Stomach (tissue), 8 donors: ENCODE measurements at regions not wholly inside any gene's neighbourhood (a gene's known extent, or its start where the extent isn't known, plus 50 kb on each side); places are given as distances from the start of the nearest gene placed in this dataset.

Experiments used
- DNase-seq, 2 donors: peaks; one replicate each; pipeline versions ENCODE4 v3.0.0 to v3.0.0-alpha.2; 2013 to 2019
- H3K27ac ChIP-seq, 5 donors: fragments of 200-600 bp in 4 of 5; sonication (generic) in 4 of 5; one replicate each; pipeline ENCODE4 v1.5.1; 2013 to 2019; ENCODE audit warnings: mild to moderate bottlenecking in 1 of 5, moderate library complexity in 1 of 5
- H3K27me3 ChIP-seq, 3 donors: fragments of 200-600 bp; sonication (generic); one replicate each; pipeline ENCODE4 v1.5.1; 2017 to 2019; ENCODE audit warnings: mixed run types in 1 of 3
- H3K36me3 ChIP-seq, 4 donors: fragments of 200-600 bp; sonication (generic); 1 replicate in 3 of 4; 2 replicates in 1 of 4; pipeline ENCODE4 v1.5.1; 2016 to 2019
- H3K4me1 ChIP-seq, 4 donors: fragments of 200-600 bp; sonication (generic); one replicate each; pipeline ENCODE4 v1.5.1; 2016 to 2019
- H3K4me3 ChIP-seq, 4 donors: fragments of 200-600 bp; sonication (generic) in 3 of 4; one replicate each; pipeline ENCODE4 v1.5.1; 2016 to 2019; ENCODE audit warnings: mild to moderate bottlenecking in 1 of 4
- H3K9me3 ChIP-seq, 4 donors: fragments of 200-600 bp; sonication (generic); one replicate each; pipeline ENCODE4 v1.5.1; 2016 to 2019
- EP300 ChIP-seq: sonication (generic); formaldehyde crosslinking; IDR thresholded peaks from one replicate; pipeline ENCODE4 v1.6.1; 2017; ENCODE audit warnings: antibody characterized with exemption
- POLR2A ChIP-seq, 4 donors: fragments of 450-650 bp; IDR thresholded peaks; one replicate each; pipeline ENCODE4 v1.6.1; 2016; ENCODE audit warnings: antibody characterized with exemption in 4 of 4, control low read depth in 2 of 4, mild to moderate bottlenecking in 1 of 4, moderate library complexity in 1 of 4
- POLR2AphosphoS5 ChIP-seq, 3 donors: sonication (generic); formaldehyde crosslinking; IDR thresholded peaks; one replicate each; pipeline ENCODE4 v1.6.1; 2016; ENCODE audit warnings: antibody characterized with exemption in 3 of 3
- WGBS, 5 donors: extraction: QIAGEN DNeasy Blood & Tissue Kit in 3 of 5; methylation state at CpG; one replicate each; pipeline versions ENCODE4 v1.1.5 to v1.1.7; 2013 to 2018; 5-methylcytosine and 5-hydroxymethylcytosine counted together
- intact Hi-C: fragments of 100-400 bp; cut with DNase I; formaldehyde crosslinking; loops from one replicate; pipeline ENCODE4 v1.15.1; 2023; ENCODE audit warnings: low total_unique reads
- TF ChIP-seq, protein P1 (sequence below), 7 experiments: fragments of 450-650 bp in 4 of 7; fragments of 200-600 bp in 3 of 7; sonication (generic) in 3 of 7; IDR thresholded peaks; one replicate each; pipeline ENCODE4 v1.5.1; 2016 to 2019; ENCODE audit warnings: antibody characterized with exemption in 7 of 7, control low read depth in 2 of 7, mild to moderate bottlenecking in 1 of 7
- donor health status: healthy with polysubstance abuse.
- donor health status: Bipolar disorder and iron deficiency.
- donor health status: healthy.

DNA sequence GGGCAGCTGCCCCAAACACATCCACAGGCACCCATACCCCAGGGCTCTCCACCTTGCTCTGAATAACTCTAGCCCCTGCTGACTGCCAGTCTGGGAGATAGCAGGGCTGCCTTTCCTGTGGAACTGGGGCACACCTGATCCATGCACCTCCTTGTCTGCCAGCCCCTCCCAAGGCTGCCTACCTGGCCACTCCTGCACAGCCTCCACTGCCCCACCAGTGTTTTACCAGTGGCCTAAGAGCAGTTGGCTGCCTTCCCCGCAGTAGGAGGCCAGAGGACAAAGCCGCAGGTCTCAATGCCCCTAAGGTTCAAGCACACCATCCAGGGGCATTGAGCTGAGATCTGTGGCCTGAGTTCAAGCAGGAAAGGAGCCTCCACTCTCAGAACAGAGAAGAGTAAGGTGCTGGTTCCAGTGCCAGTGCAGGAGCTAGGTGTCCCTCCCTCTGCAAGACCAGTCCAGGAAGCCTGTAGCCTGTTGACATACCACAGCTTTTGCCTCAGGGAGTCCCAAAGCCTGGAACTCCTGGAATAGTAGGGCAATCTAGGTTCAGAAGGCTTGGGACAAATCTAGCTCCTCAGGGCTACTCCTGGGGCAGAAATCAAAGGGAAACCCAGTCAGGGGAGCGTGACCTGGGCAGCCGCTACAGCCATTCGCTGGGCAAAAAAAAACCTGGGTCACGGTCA, 514.5 kb upstream of the PTGER4 start:
- DNase-seq: no peak
- peaks cover 0 to 3% (median under 1%) of the 10 kb centered on the region in 4 donors for H3K9me3 ChIP-seq
- intact Hi-C loops: no loop called here
- H3K27ac ChIP-seq: no peak overlapping the region
- TF ChIP-seq EP300 (no peak), POLR2A (IDR thresholded peaks at IDR 0.05) (no peak), POLR2AphosphoS5 (IDR thresholded peaks at IDR 0.05) (no peak)
- TF ChIP-seq, protein P1, sequence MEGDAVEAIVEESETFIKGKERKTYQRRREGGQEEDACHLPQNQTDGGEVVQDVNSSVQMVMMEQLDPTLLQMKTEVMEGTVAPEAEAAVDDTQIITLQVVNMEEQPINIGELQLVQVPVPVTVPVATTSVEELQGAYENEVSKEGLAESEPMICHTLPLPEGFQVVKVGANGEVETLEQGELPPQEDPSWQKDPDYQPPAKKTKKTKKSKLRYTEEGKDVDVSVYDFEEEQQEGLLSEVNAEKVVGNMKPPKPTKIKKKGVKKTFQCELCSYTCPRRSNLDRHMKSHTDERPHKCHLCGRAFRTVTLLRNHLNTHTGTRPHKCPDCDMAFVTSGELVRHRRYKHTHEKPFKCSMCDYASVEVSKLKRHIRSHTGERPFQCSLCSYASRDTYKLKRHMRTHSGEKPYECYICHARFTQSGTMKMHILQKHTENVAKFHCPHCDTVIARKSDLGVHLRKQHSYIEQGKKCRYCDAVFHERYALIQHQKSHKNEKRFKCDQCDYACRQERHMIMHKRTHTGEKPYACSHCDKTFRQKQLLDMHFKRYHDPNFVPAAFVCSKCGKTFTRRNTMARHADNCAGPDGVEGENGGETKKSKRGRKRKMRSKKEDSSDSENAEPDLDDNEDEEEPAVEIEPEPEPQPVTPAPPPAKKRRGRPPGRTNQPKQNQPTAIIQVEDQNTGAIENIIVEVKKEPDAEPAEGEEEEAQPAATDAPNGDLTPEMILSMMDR (IDR thresholded peaks at IDR 0.05): no peak
- no peaks in the 10 kb centered on the region for H3K36me3 ChIP-seq
- H3K4me1 ChIP-seq: no peaks in the 10 kb centered on the region
- 88 to 100% (median 96%) methylated on average over 5 to 6 of the region's 6 CpGs for WGBS, 5 donors
- no peaks in the 10 kb centered on the region for H3K27me3 ChIP-seq
- H3K4me3 ChIP-seq: no peak overlapping the region

DNA sequence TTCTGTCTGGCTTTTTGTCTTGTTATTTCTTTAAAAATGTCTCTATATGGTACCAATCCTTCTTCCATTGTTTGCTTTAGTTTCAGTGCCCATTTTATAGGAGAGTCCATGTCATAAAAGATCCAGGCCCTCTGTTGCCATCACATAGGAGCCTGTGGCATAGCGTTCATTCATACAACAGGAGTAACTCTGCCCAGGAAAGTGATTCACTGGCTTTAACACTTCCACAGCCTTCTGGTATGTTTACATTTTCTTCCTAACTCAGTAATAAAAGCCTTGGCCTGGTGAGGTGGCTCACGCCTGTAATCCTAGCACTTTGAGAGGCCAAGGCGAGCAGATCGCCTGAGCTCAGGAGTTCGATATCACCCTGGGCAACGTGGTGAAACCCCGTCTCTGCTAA, 519.3 kb upstream of the PTGER4 start:
- TF ChIP-seq POLR2AphosphoS5 (IDR thresholded peaks at IDR 0.05) (no peak), EP300 (no peak), POLR2A (IDR thresholded peaks at IDR 0.05) (no peak)
- TF ChIP-seq, protein P1 (IDR thresholded peaks at IDR 0.05): no peak
- intact Hi-C loops: no loop called here
- Histone ChIP-seq H3K9me3 (no peaks in the 10 kb centered on the region), H3K27me3 (no peaks in the 10 kb centered on the region), H3K4me3 (no peak overlapping the region), H3K27ac (no peak overlapping the region), H3K4me1 (no peaks in the 10 kb centered on the region), H3K36me3 (no peaks in the 10 kb centered on the region)
- WGBS, 5 donors: 91 to 93% (median 92%) methylated on average over 7 of the region's 7 CpGs
- no peak for DNase-seq

DNA sequence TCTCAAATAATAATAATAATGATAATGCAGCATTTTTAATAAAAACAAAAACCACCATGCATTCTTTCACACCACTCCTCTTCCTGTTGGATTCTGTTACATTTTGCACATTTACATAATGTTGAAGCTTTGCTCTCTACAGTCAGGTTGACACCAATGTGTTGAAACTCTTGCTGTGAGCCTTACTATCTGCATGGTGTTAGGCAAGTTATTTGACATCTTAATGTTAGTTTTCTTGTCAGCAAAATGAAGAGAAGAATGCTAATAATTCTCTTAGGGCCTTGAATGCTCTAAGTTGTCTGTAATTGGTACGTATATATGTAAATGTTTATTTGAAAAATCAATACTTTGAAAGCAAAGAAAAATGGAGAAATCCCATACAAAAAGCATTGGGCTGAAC, 525.5 kb upstream of the PTGER4 start:
- TF ChIP-seq EP300 (no peak), POLR2A (IDR thresholded peaks at IDR 0.05) (no peak), POLR2AphosphoS5 (IDR thresholded peaks at IDR 0.05) (no peak)
- TF ChIP-seq, protein P1 (IDR thresholded peaks at IDR 0.05): no peak
- intact Hi-C loops: no loop called here
- H3K9me3 ChIP-seq: no peaks in the 10 kb centered on the region
- no peak overlapping the region for H3K4me3 ChIP-seq
- WGBS, 5 donors: 65 to 91% (median 80%) methylated on average over 1 of the region's 1 CpG
- H3K27me3 ChIP-seq: no peaks in the 10 kb centered on the region
- H3K4me1 ChIP-seq: no peaks in the 10 kb centered on the region
- H3K27ac ChIP-seq: no peak overlapping the region
- no peak for DNase-seq
- H3K36me3 ChIP-seq: no peaks in the 10 kb centered on the region

DNA sequence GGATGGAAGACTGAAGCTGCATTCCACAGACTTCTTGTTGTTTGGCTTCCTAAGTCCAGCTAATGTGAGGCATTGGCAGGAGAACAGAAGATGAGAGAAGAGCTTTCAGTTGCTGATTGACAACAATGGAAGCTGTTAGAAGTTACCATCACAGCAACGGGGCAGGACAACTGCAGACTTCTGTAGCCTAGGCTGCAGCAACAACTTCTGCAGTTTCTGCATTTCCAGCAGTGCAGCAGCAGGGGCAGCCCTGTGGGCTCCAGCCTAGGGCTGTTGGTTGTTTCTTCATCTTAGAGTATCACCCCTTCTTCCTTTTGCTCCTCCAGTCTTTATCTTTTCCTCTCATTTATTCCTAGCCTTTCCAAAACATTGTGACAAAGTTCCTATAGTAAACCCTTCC, 528.8 kb upstream of the PTGER4 start:
- Histone ChIP-seq H3K4me3 (no peak overlapping the region), H3K27ac (no peak overlapping the region), H3K36me3 (no peaks in the 10 kb centered on the region), H3K27me3 (no peaks in the 10 kb centered on the region), H3K4me1 (no peaks in the 10 kb centered on the region), H3K9me3 (no peaks in the 10 kb centered on the region)
- DNase-seq: peak in 1 of 2 donors; percentile 5
- no peak for TF ChIP-seq POLR2A (IDR thresholded peaks at IDR 0.05)
- 21 to 31% (median 25%) methylated on average over 1 of the region's 1 CpG for WGBS, 5 donors
- intact Hi-C loops: no loop called here

DNA sequence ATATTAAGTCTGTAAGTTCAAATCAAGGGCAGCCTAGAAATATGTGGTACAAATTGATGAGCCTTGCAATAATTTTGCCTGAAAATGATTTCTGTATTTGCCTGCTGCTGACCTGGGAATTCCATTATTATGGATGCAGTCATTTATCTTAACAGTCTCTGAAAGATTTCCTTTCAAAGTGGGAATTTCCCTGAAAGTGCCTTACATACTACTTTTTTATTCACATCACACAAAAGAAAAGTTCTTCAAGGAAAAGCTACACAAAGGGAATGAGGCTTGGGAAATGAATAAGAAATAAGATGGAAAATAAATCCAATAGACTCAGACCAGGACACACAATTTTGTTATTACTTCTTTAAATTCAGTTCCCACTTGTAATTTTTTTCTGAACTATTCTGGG, 537.8 kb upstream of the PTGER4 start:
- H3K4me1 ChIP-seq: no peaks in the 10 kb centered on the region
- no peaks in the 10 kb centered on the region for H3K36me3 ChIP-seq
- H3K4me3 ChIP-seq: no peak overlapping the region
- H3K27ac ChIP-seq: no peak overlapping the region
- no peaks in the 10 kb centered on the region for H3K27me3 ChIP-seq
- no peaks in the 10 kb centered on the region for H3K9me3 ChIP-seq
- DNase-seq: peak in 1 of 2 donors; percentile 3
- TF ChIP-seq EP300: no peak
- TF ChIP-seq POLR2AphosphoS5 (IDR thresholded peaks at IDR 0.05): no peak
- TF ChIP-seq, protein P1 (IDR thresholded peaks at IDR 0.05): no peak
- no peak for TF ChIP-seq POLR2A (IDR thresholded peaks at IDR 0.05)
- intact Hi-C loops: no loop called here
